ENCODE measurements at regions not wholly inside any gene's neighbourhood (a gene's known extent, or its start where the extent isn't known, plus 50 kb on each side); places are given as distances from the start of the nearest gene placed in this dataset.
"Not testable (repeated sequence)": the region's sequence is repeated elsewhere in the genome, so short reads cannot be mapped to it uniquely, and the experiment has no call there.

DNA sequence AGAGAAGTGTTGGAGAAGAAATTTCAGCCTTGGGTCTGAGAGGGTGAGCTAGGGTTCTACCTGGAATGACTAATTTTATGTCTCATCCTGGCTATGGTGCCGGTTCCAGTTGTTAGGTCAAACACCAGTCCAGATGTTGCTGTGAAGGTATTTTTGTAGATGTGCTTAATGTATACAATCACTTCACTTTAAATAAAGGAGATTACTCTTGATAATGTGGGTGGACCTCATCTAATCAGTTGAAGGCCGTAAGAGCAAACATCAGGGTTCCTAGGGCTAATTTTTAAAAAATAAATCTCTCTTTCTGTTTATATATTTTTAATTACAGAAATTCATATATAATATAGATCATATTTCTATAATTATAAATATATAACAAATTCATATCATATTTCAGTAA, 90.5 kb upstream of the GDNF start:
- no peak overlapping the region for H3K27ac ChIP-seq
- no peaks in the 10 kb centered on the region for H3K27me3 ChIP-seq
- TF ChIP-seq POLR2A (IDR thresholded peaks at IDR 0.05) (no peak), POLR2AphosphoS5 (IDR thresholded peaks at IDR 0.05) (no peak)
- TF ChIP-seq, protein P1, sequence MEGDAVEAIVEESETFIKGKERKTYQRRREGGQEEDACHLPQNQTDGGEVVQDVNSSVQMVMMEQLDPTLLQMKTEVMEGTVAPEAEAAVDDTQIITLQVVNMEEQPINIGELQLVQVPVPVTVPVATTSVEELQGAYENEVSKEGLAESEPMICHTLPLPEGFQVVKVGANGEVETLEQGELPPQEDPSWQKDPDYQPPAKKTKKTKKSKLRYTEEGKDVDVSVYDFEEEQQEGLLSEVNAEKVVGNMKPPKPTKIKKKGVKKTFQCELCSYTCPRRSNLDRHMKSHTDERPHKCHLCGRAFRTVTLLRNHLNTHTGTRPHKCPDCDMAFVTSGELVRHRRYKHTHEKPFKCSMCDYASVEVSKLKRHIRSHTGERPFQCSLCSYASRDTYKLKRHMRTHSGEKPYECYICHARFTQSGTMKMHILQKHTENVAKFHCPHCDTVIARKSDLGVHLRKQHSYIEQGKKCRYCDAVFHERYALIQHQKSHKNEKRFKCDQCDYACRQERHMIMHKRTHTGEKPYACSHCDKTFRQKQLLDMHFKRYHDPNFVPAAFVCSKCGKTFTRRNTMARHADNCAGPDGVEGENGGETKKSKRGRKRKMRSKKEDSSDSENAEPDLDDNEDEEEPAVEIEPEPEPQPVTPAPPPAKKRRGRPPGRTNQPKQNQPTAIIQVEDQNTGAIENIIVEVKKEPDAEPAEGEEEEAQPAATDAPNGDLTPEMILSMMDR (IDR thresholded peaks at IDR 0.05), result no peak
- no peaks in the 10 kb centered on the region for H3K36me3 ChIP-seq
- intact Hi-C loops (cut with DNase I; ENCODE audit: low total_unique reads), result loop anchor here (5.0 kb wide), 1 partner anchor 353 kb away; no protein-coding TSS in a partner anchor
- DNase-seq (ENCODE audit: low spot score in 2 of 2), result no peak
- H3K4me3 ChIP-seq, result no peak overlapping the region
- H3K4me1 ChIP-seq, result no peaks in the 10 kb centered on the region
- H3K9me3 ChIP-seq, result no peaks in the 10 kb centered on the region

DNA sequence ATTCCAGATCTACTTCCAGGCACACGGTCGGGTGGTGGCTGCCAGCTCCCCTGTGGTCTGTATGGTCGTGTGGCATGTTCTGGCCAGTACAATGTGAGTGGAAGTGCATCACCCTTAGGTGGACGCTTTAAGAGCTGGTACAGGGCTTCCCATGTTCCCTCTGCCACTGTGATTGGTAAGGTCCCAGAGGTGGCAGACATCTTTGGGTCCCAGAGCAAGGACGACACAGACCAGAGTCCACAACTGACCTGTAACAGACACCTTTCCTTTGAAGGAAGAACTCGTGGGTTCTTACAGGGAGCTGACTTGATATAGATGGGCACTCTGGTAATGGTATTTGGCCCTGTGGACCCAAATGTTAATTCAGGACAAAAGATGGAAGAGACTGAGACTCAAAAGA, 90.0 kb upstream of the GDNF start:
- H3K4me1 ChIP-seq, result no peaks in the 10 kb centered on the region
- H3K27ac ChIP-seq, result no peak overlapping the region
- H3K27me3 ChIP-seq, result no peaks in the 10 kb centered on the region
- no peaks in the 10 kb centered on the region for H3K9me3 ChIP-seq
- H3K4me3 ChIP-seq, result no peak overlapping the region
- intact Hi-C loops (cut with DNase I; ENCODE audit: low total_unique reads), result loop anchor here (5.0 kb wide), 1 partner anchor 352 kb away; no protein-coding TSS in a partner anchor
- TF ChIP-seq POLR2AphosphoS5 (IDR thresholded peaks at IDR 0.05), result no peak
- TF ChIP-seq, protein P1 (IDR thresholded peaks at IDR 0.05), result no peak
- no peak for TF ChIP-seq POLR2A (IDR thresholded peaks at IDR 0.05)
- H3K36me3 ChIP-seq, result no peaks in the 10 kb centered on the region
- no peak for DNase-seq (ENCODE audit: low spot score in 2 of 2)

DNA sequence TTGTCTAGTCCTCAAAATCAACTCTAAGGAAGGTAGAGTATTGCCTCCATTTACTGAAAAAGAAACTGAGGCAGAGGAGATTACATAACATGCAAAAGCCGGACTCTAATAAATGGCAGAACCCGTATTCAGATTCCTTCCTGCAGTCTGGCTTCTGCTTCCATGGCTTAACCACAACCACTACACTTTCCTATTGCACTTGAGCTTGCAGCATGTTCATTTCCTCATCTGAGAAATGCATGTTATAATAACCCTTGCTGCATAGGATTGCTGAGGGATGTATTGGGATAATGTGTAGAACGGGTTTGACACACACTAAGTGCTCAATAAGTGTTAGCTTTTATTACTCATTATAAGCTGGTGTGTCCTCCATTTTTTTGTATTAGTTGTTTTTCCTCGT, 87.9 kb upstream of the GDNF start:
- H3K27ac ChIP-seq; intact Hi-C loops (cut with DNase I; ENCODE audit: low total_unique reads); DNase-seq (ENCODE audit: low spot score in 2 of 2); H3K4me3 ChIP-seq; H3K36me3 ChIP-seq; H3K27me3 ChIP-seq; H3K4me1 ChIP-seq; H3K9me3 ChIP-seq: not testable (repeated sequence)

DNA sequence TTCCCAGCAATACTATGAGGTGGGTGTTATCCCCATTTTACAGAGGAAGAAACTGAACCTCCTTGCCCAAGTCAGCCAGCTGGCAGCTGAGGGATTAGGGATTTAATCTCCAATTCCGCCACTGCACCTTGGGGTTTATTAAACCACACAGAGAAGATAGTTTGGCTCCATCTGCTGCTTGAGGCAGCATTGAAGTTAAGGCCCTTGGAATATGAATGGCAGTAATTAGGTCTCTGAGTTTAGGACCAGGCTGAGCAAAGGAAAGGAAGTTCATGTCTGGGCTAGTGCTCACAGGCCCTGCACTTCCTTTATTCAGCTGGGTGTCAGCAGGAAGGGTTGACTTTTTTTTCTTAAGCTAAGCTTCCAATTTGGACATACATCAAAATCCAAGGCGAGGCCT, 86.9 kb upstream of the GDNF start:
- H3K27me3 ChIP-seq, result no peaks in the 10 kb centered on the region
- no peak overlapping the region for H3K27ac ChIP-seq
- no peaks in the 10 kb centered on the region for H3K4me1 ChIP-seq
- intact Hi-C loops (cut with DNase I; ENCODE audit: low total_unique reads), result no loop called here
- no peak overlapping the region for H3K4me3 ChIP-seq
- no peak for TF ChIP-seq POLR2AphosphoS5 (IDR thresholded peaks at IDR 0.05)
- TF ChIP-seq, protein P1 (IDR thresholded peaks at IDR 0.05), result no peak
- no peak for TF ChIP-seq POLR2A (IDR thresholded peaks at IDR 0.05)
- no peaks in the 10 kb centered on the region for H3K36me3 ChIP-seq
- H3K9me3 ChIP-seq, result no peaks in the 10 kb centered on the region
- DNase-seq (ENCODE audit: low spot score in 2 of 2), result no peak

DNA sequence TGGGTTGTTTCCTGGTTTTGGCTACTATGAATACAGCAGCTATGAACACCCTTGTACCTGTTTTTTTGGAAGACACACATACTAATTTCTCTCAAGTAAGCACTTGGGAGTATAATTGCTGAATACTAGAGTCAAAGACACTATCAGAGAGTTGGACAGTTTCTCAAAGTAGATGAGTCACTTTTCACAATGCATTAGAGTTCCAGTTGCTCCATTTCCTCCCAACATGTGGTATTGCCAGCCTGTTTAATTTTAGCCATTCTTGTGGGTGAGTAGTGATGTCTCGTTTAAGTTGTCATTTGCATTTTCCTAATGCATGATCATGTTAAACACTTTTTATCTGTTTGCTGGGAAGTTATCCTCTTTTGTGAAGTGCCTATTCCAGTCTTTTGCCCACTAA, 81.6 kb upstream of the GDNF start:
- intact Hi-C loops (cut with DNase I; ENCODE audit: low total_unique reads), result no loop called here
- no peak overlapping the region for H3K27ac ChIP-seq
- H3K36me3 ChIP-seq, result no peaks in the 10 kb centered on the region
- no peak overlapping the region for H3K4me3 ChIP-seq
- H3K9me3 ChIP-seq, result no peaks in the 10 kb centered on the region
- H3K27me3 ChIP-seq, result no peaks in the 10 kb centered on the region
- TF ChIP-seq POLR2A (IDR thresholded peaks at IDR 0.05) (no peak), POLR2AphosphoS5 (IDR thresholded peaks at IDR 0.05) (no peak)
- TF ChIP-seq, protein P1 (IDR thresholded peaks at IDR 0.05), result no peak
- DNase-seq (ENCODE audit: low spot score in 2 of 2), result no peak
- no peaks in the 10 kb centered on the region for H3K4me1 ChIP-seq

DNA sequence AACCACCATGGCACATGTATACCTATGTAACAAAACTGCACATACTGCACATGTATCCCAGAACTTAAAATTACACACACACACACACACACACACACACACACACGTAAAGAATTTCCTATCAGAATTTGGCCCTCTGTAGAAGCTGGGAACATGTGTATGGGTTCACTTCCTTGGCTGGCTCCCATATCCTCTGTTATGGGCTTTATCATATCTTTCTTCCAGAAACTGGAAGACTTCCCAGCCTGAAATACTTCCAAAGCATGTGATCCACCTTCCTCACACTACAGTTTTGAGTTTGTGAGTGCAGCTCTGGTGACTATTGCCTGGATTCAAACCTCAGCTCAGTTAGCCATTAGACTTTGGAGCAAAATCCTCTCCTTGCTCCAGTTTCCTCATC, 78.6 kb upstream of the GDNF start:
- H3K36me3 ChIP-seq, result no peaks in the 10 kb centered on the region
- no peak overlapping the region for H3K4me3 ChIP-seq
- no peaks in the 10 kb centered on the region for H3K27me3 ChIP-seq
- no peak for TF ChIP-seq POLR2A (IDR thresholded peaks at IDR 0.05)
- TF ChIP-seq, protein P1 (IDR thresholded peaks at IDR 0.05), result no peak
- TF ChIP-seq POLR2AphosphoS5 (IDR thresholded peaks at IDR 0.05), result no peak
- H3K27ac ChIP-seq, result no peak overlapping the region
- no peak for DNase-seq (ENCODE audit: low spot score in 2 of 2)
- H3K9me3 ChIP-seq, result no peaks in the 10 kb centered on the region
- H3K4me1 ChIP-seq, result no peaks in the 10 kb centered on the region
- intact Hi-C loops (cut with DNase I; ENCODE audit: low total_unique reads), result no loop called here

Data from breast epithelium (tissue), 4 donors.